SK-N-SH (cell line): ENCODE measurements at regions not wholly inside any gene's neighbourhood (a gene's known extent, or its start where the extent isn't known, plus 50 kb on each side); places are given as distances from the start of the nearest gene placed in this dataset.
A peak's percentile ranks its signal among the peaks of the same experiment; 100 is the strongest.

Experiments
- CTCF ChIA-PET: fragments of 300-600, 350-600 bp; formaldehyde crosslinking; extraction: SDS; loops from one replicate; lab custom pipeline; 2021; lab: Yijun Ruan, JAX
- POLR2A ChIA-PET: fragments of 350-600 bp; sonication (Branson Sonifier 250); formaldehyde crosslinking; extraction: SDS; loops from one replicate; lab custom pipeline; 2020; ENCODE audit warnings: antibody characterized with exemption, inconsistent platforms; lab: Yijun Ruan, JAX
- DNase-seq: peaks from one replicate; pipeline ENCODE4 v3.0.0; 2012
- H2AFZ ChIP-seq: fragments of 200-600 bp; sonication (generic); 2 replicates; pipeline ENCODE4 v1.8.1; 2016; ENCODE audit warnings: antibody characterized with exemption, mild to moderate bottlenecking, low read depth
- H3F3A ChIP-seq: fragments of 200-600 bp; sonication (generic); replicated peaks from 2 replicates; pipeline ENCODE3; 2016; ENCODE audit warnings: antibody characterized with exemption, mild to moderate bottlenecking; ENCODE audit not compliant: insufficient read depth
- H3K27ac ChIP-seq, 2 experiments: fragments of 200-500 bp in 1 of 2; fragments of 200-600 bp in 1 of 2; sonication (Bioruptor generic) in 1 of 2; sonication (generic), shearing (Covaris generic) in 1 of 2; 2 replicates each; pipeline versions ENCODE4 v1.5.1 to v1.6.1; 2014 to 2016; ENCODE audit warnings: low read depth in 2 of 2, inconsistent platforms in 1 of 2, low read length in 1 of 2, mild to moderate bottlenecking in 1 of 2, mixed read lengths in 1 of 2
- H3K27me3 ChIP-seq: fragments of 200-600 bp; sonication (generic), shearing (Covaris generic); 2 replicates; pipeline ENCODE4 v1.6.1; 2016; ENCODE audit warnings: mixed run types; ENCODE audit not compliant: insufficient read depth
- H3K36me3 ChIP-seq, 2 experiments: fragments of 200-500 bp in 1 of 2; fragments of 200-600 bp in 1 of 2; sonication (Bioruptor generic) in 1 of 2; sonication (generic) in 1 of 2; replicated peaks in 1 of 2; 2 replicates each; pipeline versions ENCODE3 to v1.5.1; 2014 to 2016; ENCODE audit warnings: low read length in 1 of 2, mild to moderate bottlenecking in 1 of 2; ENCODE audit not compliant: insufficient read depth in 2 of 2, control insufficient read depth in 1 of 2
- H3K4me1 ChIP-seq, 2 experiments: fragments of 200-500 bp in 1 of 2; fragments of 200-600 bp in 1 of 2; sonication (Bioruptor generic) in 1 of 2; sonication (generic), shearing (Covaris generic) in 1 of 2; 2 replicates each; pipeline versions ENCODE4 v1.5.1 to v1.6.1; 2014 to 2016; ENCODE audit warnings: low read depth in 1 of 2, low read length in 1 of 2, mixed run types in 1 of 2; ENCODE audit not compliant: insufficient read depth in 2 of 2, control insufficient read depth in 1 of 2
- H3K4me2 ChIP-seq: fragments of 200-600 bp; sonication (generic), shearing (Covaris generic); 2 replicates; pipeline ENCODE4 v1.6.1; 2017; ENCODE audit warnings: mixed run types
- H3K4me3 ChIP-seq, 2 experiments: fragments of 200-500 bp in 1 of 2; fragments of 200-600 bp in 1 of 2; sonication (Bioruptor generic) in 1 of 2; sonication (generic), shearing (Covaris generic) in 1 of 2; 2 replicates each; pipeline versions ENCODE4 v1.5.1 to v1.8.1; 2014 to 2016; ENCODE audit warnings: low read depth in 2 of 2, inconsistent platforms in 1 of 2, low read length in 1 of 2, mild to moderate bottlenecking in 1 of 2, mixed read lengths in 1 of 2, moderate library complexity in 1 of 2
- H3K79me2 ChIP-seq: fragments of 200-600 bp; sonication (generic); 2 replicates; pipeline ENCODE4 v1.8.1; 2017; ENCODE audit warnings: mild to moderate bottlenecking; ENCODE audit not compliant: insufficient read depth
- H3K9ac ChIP-seq: fragments of 200-600 bp; sonication (generic); 2 replicates; pipeline ENCODE4 v1.6.1; 2017; ENCODE audit warnings: mixed run types
- H3K9me2 ChIP-seq: fragments of 200-600 bp; sonication (generic); 2 replicates; pipeline ENCODE4 v1.6.1; 2017; ENCODE audit warnings: mixed run types
- H3K9me3 ChIP-seq: fragments of 200-600 bp; sonication (generic); 2 replicates; pipeline ENCODE4 v1.6.1; 2017; ENCODE audit warnings: mixed run types, mild to moderate bottlenecking, moderate library complexity
- H4K20me1 ChIP-seq: fragments of 200-600 bp; sonication (generic); 2 replicates; pipeline ENCODE4 v1.6.1; 2017; ENCODE audit warnings: mild to moderate bottlenecking, mixed run types; ENCODE audit not compliant: insufficient read depth
- CHD2 ChIP-seq: fragments of 150-350 bp; IDR thresholded peaks from 2 replicates; pipeline ENCODE4 v1.6.1; 2018; ENCODE audit warnings: low read length; ENCODE audit not compliant: partially characterized antibody
- ELF1 ChIP-seq: IDR thresholded peaks from 2 replicates; pipeline ENCODE4 v1.4.0; 2012
- EP300 ChIP-seq, 2 experiments: IDR thresholded peaks; 2 replicates each; pipeline versions ENCODE4 v1.4.0 to v1.6.1; 2012; ENCODE audit warnings: borderline replicate concordance in 1 of 2, low read depth in 1 of 2, low read length in 1 of 2
- EZH2phosphoT487 ChIP-seq: fragments of 200-600 bp; sonication (generic); IDR thresholded peaks from 2 replicates; pipeline ENCODE4 v1.6.1; 2017; ENCODE audit warnings: low read depth, mixed run types, mild to moderate bottlenecking, antibody characterized with exemption, moderate library complexity, borderline replicate concordance
- GATA2 ChIP-seq: sonication (generic); formaldehyde crosslinking; IDR thresholded peaks from 2 replicates; pipeline ENCODE4 v1.5.0; 2020; ENCODE audit warnings: mild to moderate bottlenecking, missing genetic modification reagents
- MAX ChIP-seq: IDR thresholded peaks from 2 replicates; pipeline ENCODE4 v1.4.0; 2012; ENCODE audit warnings: low read depth
- MXI1 ChIP-seq: IDR thresholded peaks from 2 replicates; pipeline ENCODE4 v1.6.1; 2012; ENCODE audit warnings: mild to moderate bottlenecking, low read depth, low read length, improper control_type of control experiment
- NRF1 ChIP-seq: IDR thresholded peaks from 2 replicates; pipeline ENCODE4 v1.6.1; 2012; ENCODE audit warnings: low read depth, mild to moderate bottlenecking, low read length
- POLR2AphosphoS5 ChIP-seq: IDR thresholded peaks from 2 replicates; pipeline ENCODE4 v1.6.1; 2012; ENCODE audit warnings: low read depth, low read length
- RCOR1 ChIP-seq: fragments of 150-350 bp; IDR thresholded peaks from 2 replicates; pipeline ENCODE4 v1.6.1; 2017; ENCODE audit warnings: antibody characterized with exemption, low read length
- REST ChIP-seq: IDR thresholded peaks from 2 replicates; pipeline ENCODE4 v1.6.1; 2012; ENCODE audit warnings: mild to moderate bottlenecking, low read depth, low read length, moderate library complexity
- RFX5 ChIP-seq: IDR thresholded peaks from 2 replicates; pipeline ENCODE4 v1.6.1; 2012; ENCODE audit warnings: mild to moderate bottlenecking, improper control_type of control experiment, low read length
- SIN3A ChIP-seq: IDR thresholded peaks from 2 replicates; pipeline ENCODE4 v1.6.1; 2012; ENCODE audit warnings: low read depth, mild to moderate bottlenecking, low read length, moderate library complexity, borderline replicate concordance
- TAF1 ChIP-seq: IDR thresholded peaks from 2 replicates; pipeline ENCODE4 v1.6.1; 2012; ENCODE audit warnings: low read depth, mild to moderate bottlenecking, low read length, moderate library complexity, borderline replicate concordance
- WGBS: methylation state at CpG from one replicate; pipeline ENCODE4 v1.1.6; 2017; ENCODE audit warnings: low lambda C conversion rate; 5-methylcytosine and 5-hydroxymethylcytosine counted together

GRCh38 chr20:47951521-47951971, 166.3 kb upstream of the SULF2 start:
- TF ChIP-seq NRF1 = no peak
- no peak for TF ChIP-seq ELF1
- no peak for TF ChIP-seq MAX
- peak; percentile 65; the same call in 1 of the 2 replicates for TF ChIP-seq REST
- TF ChIP-seq CHD2 = no peak
- 47% methylated on average over 4 of the region's 4 CpGs for WGBS
- Histone ChIP-seq H3K27ac (no peak overlapping the region), H3K9me3 (no peaks in the 10 kb centered on the region), H2AFZ (no peak overlapping the region), H4K20me1 (no peaks in the 10 kb centered on the region), H3F3A (no peaks in the 10 kb centered on the region), H3K36me3 (no peaks in the 10 kb centered on the region), H3K4me1 (peaks cover 0 to 4% of the 10 kb centered on the region in 2 experiments; a peak in 2 of 4 replicates), H3K27me3 (no peaks in the 10 kb centered on the region), H3K9ac (no peak overlapping the region), H3K79me2 (no peaks in the 10 kb centered on the region), H3K4me3 (no peak overlapping the region), H3K4me2 (no peak overlapping the region), H3K9me2 (no peaks in the 10 kb centered on the region)
- CTCF ChIA-PET = no interaction called here
- POLR2A ChIA-PET = no interaction called here
- no peak for DNase-seq

- no peaks in the 10 kb centered on the region for H3K36me3 ChIP-seq
- H3K9ac ChIP-seq = no peak overlapping the region
- TF ChIP-seq EZH2phosphoT487 (no peak), GATA2 (no peak), MXI1 (no peak), ELF1 (no peak), RFX5 (no peak), POLR2AphosphoS5 (no peak), NRF1 (no peak), EP300 (IDR thresholded peaks at IDR 0.05; ENCODE audit: borderline replicate concordance in 1 of 2, low read depth in 1 of 2, low read length in 1 of 2) (no peak), TAF1 (no peak), SIN3A (no peak), RCOR1 (no peak), MAX (no peak)
- TF ChIP-seq, all 33 proteins: peak for 0
- H3K4me2 ChIP-seq = no peak overlapping the region
- CTCF ChIA-PET = interaction anchor here (1.4 kb wide), 1 partner anchor 670 kb away, joined by 4 read pairs; no protein-coding TSS in a partner anchor
- no peaks in the 10 kb centered on the region for H3K9me3 ChIP-seq
- no peaks in the 10 kb centered on the region for H3K27me3 ChIP-seq
- POLR2A ChIA-PET = no interaction called here
- DNase-seq = no peak
- no peaks in the 10 kb centered on the region for H4K20me1 ChIP-seq
- H3K4me1 ChIP-seq = peaks cover 0 to 2% of the 10 kb centered on the region in 2 experiments; a peak in 2 of 4 replicates
- no peak overlapping the region for H3K27ac ChIP-seq
- no peaks in the 10 kb centered on the region for H3K9me2 ChIP-seq
- no peak overlapping the region for H3K4me3 ChIP-seq
- H3K79me2 ChIP-seq = no peaks in the 10 kb centered on the region
- 86% methylated on average over 7 of the region's 24 CpGs for WGBS
- no peak overlapping the region for H2AFZ ChIP-seq
- H3F3A ChIP-seq = no peaks in the 10 kb centered on the region
These were observed 165.6 kb upstream of the SULF2 start for GRCh38 chr20:47950913-47951283.
